Stimulated activated CD4-positive, alpha-beta T cell treated with anti-CD3 and anti-CD28 coated beads, TNF-alpha, amount 100 ng/mL, for 1 hour (primary cell): ENCODE measurements at regions not wholly inside any gene's neighbourhood (a gene's known extent, or its start where the extent isn't known, plus 50 kb on each side); places are given as distances from the start of the nearest gene placed in this dataset.

ENCODE experiments used
- DNase-seq, 3 donors: peaks; one replicate each; pipeline ENCODE4 v3.0.0-alpha.2; 2020; ENCODE audit warnings: low read depth in 3 of 3, low spot score in 1 of 3

DNA sequence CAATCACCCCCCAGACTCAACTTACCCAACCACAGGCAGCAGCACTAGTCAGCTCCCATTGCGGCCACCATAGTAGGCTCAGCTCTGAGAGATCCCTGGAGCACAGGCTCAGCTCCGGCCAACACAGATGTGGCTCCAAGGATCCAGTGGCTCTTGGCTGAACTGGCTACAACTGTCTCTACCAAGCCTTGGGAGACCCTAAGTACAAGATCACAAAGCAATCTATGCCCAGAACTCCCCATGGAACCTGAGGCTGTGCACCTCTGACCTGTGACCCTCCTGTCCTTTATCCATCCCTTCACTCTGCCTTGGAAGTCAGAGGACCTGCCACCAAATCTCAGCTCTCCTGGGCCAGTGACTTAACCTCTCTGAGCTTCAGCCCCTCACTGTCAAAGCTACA is 61.8 kb upstream of the GJB5 start:
- DNase-seq, result no peak

DNA sequence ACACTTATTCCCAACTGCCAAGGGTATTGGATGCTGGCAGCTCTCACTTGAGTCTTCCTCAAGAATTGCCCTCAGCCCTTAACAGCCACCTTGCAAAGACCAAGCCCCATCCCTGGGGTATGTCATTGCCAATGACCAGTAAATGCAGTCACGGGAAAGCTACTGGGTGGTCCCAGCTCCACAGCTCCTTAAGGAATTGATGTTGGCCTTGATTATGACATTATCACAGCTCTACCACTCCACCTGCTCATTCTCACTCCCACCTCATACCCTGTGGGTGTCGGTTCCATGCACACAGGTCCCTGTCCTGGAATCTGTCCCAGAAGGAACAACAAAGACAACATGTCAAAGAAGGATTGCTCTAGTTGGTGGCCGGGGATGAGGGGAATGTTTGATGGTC is 60.5 kb upstream of the GJB5 start:
- no peak for DNase-seq

DNA sequence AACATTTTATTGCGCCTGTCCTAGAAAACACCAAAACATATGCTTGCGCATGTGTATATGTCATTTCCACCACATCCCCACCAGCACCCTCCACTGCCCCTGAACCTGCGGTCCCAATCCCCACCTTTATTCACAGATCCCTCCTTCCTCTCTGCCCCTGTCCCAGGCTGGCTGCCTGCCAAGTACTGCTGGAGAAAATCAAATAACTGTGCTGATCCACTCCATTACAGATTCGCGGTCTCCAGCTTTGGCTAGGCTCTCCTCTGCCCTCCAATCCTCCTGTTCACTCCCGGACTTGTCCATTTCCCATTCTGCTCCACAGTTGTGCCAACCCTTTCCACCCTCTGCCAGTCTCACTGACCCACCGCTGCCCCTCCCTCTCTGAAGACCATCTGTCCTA is 59.3 kb upstream of the GJB5 start:
- DNase-seq, result no peak

DNA sequence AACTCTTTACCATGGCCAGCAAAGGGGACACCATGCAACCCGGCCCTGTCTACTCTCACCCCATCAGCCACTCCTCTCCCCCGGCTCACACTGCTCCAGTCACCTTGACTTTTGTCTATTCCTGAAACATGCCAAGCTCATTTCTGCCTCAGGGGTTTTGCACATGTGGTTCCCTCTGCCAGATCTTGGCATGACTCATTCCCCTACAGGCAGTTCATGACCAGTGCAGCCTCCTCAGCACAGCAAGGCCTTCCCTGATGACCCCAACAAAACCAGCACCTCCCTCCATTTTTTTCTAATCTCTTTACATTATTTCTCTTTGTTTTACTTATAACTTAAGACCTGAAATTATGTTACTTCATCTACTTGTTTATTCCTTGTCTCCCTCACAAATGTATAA is 58.6 kb upstream of the GJB5 start:
- DNase-seq, result no peak

DNA sequence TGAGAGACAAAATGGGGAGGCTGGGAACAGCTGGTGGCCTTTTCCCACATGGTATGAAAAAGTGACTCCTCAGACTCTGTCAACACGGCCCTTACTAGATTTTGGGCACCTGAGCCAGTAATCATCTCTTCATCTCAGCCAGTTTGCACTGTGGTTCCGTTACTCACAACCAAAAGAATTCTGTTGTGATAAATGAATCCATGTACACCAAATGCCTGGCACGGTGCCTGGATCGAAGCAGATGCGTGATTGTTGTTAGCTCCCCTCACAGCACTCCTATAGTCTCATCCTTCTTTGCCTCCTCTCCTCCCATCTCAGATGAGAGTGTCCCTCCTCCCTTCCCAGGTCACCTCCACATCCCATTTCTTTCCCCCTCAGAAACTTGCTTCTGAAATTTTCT is 57.9 kb upstream of the GJB5 start:
- no peak for DNase-seq

DNA sequence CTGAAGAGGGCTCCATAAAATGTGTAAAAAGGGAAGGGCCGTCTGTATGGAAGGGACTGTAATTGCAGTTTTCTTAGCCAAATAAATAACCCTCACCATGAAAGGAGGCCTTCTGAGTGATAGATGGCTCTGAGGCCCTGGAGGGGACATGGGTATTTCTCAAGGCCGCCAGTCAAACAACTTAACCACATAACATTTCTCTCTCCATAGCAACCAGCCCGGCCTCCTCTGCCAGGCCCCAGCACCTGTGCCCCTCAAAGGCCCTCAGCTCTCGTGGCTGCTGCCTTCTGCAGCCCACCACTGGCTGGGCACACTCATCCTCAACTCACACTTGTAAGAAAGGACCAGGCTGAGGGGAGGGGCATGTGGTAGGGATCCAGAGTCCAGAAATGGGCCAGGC is 57.0 kb upstream of the GJB5 start:
- no peak for DNase-seq

DNA sequence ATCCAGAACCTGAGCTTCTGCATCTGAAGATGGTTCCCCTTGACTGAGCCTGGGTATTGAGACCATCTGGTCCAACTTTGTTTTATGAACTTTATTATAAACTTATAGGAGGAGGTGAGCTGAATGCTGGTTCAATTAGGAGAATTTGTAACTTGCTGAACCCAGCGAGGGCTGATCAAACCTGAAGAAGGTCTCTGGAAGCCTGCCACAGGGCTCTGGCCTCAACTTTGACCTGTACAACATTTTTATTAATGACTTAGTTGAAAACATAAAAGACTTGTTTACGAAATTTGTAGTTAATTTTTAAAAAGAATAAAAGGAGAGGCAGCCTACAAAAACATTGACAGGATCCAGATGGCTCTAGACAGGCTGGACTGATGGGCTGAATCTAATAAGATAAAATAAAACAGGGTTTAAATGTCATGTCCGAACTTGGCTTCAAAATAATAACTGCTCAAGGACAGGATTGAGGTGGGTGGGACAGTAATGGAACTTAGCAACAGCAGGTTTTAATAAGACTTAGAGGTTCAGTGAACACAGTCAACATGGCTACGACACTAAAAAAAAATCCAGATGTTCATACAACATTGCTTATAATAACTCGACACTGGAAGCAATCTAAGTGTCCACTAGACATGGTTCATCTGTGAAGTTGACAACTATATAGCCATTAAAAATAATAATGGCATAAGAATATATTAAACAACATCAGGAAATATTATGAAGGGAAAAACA is 53.4 kb upstream of the GJB5 start:
- no peak for DNase-seq
